MM.1S (cell line): ENCODE measurements at regions not wholly inside any gene's neighbourhood (a gene's known extent, or its start where the extent isn't known, plus 50 kb on each side); places are given as distances from the start of the nearest gene placed in this dataset.

Source experiments
- CTCF ChIP-seq: fragments of 300-600 bp; sonication (generic); IDR thresholded peaks from 2 replicates; pipeline ENCODE4 v1.5.1; 2016; ENCODE audit warnings: antibody characterized with exemption, low read length, mixed read lengths
- EZH2 ChIP-seq: fragments of 300-600 bp; sonication (generic); optimal IDR thresholded peaks from 2 replicates; pipeline ENCODE3; 2017; ENCODE audit warnings: low read depth, mild to moderate bottlenecking, antibody characterized with exemption, low read length, mixed read lengths
- EZH2phosphoT487 ChIP-seq: fragments of 300-600 bp; sonication (generic); IDR thresholded peaks from 2 replicates; pipeline ENCODE4 v1.6.1; 2018; ENCODE audit warnings: antibody characterized with exemption, low read length

- TF ChIP-seq CTCF = no peak
- no peak for TF ChIP-seq EZH2
- TF ChIP-seq EZH2phosphoT487 = no peak
These were observed 306.5 kb downstream of the GATA3 start for GRCh38 chr10:8360814-8361509.
